ENCODE measurements at regions not wholly inside any gene's neighbourhood (a gene's known extent, or its start where the extent isn't known, plus 50 kb on each side); places are given as distances from the start of the nearest gene placed in this dataset.
"Not testable (repeated sequence)": the region's sequence is repeated elsewhere in the genome, so short reads cannot be mapped to it uniquely, and the experiment has no call there.

GRCh38 chr12:131395971-131396573, 314.8 kb upstream of the SFSWAP start:
- TF ChIP-seq CTCF (IDR thresholded peaks at IDR 0.05): no peak
- Histone ChIP-seq H3K27ac (ENCODE audit: low read depth in 1 of 2, low read length in 2 of 2) (no peak overlapping the region), H3K4me3 (ENCODE audit: low read length) (no peak overlapping the region), H3K27me3 (ENCODE audit: control insufficient read depth in 1 of 2, insufficient read depth in 2 of 2, low read length in 2 of 2) (no peaks in the 10 kb centered on the region), H3K36me3 (ENCODE audit: insufficient read depth, low read length) (no peaks in the 10 kb centered on the region), H3K9me3 (ENCODE audit: control insufficient read depth in 1 of 2, insufficient read depth in 1 of 2, low read length in 2 of 2) (peaks cover 18 to 20% of the 10 kb centered on the region in 2 experiments), H3K4me1 (ENCODE audit: insufficient read depth, low read length) (no peaks in the 10 kb centered on the region)
- Mint-ChIP-seq H3K9me3 (peaks cover 12% of the 10 kb centered on the region), H3K4me1 (ENCODE audit: low read depth) (no peaks in the 10 kb centered on the region), H3K27me3 (no peaks in the 10 kb centered on the region), H3K36me3 (ENCODE audit: low read depth) (peaks cover 4% of the 10 kb centered on the region), H3K4me3 (no peak overlapping the region), H3K27ac (no peak overlapping the region)
- CTCF ChIA-PET: no interaction called here
- no peak for ATAC-seq (ENCODE audit: poor library complexity)
- POLR2A ChIA-PET: no interaction called here
- DNase-seq: no peak
- intact Hi-C loops (cut with DNase I, micrococcal nuclease): no loop called here

- Histone ChIP-seq H3K36me3 (ENCODE audit: insufficient read depth, low read length) (no peaks in the 10 kb centered on the region), H3K27ac (ENCODE audit: low read depth in 1 of 2, low read length in 2 of 2) (no peak overlapping the region), H3K4me3 (ENCODE audit: low read length) (no peak overlapping the region), H3K9me3 (ENCODE audit: control insufficient read depth in 1 of 2, insufficient read depth in 1 of 2, low read length in 2 of 2) (peaks cover 18 to 20% of the 10 kb centered on the region in 2 experiments), H3K27me3 (ENCODE audit: control insufficient read depth in 1 of 2, insufficient read depth in 2 of 2, low read length in 2 of 2) (no peaks in the 10 kb centered on the region), H3K4me1 (ENCODE audit: insufficient read depth, low read length) (no peaks in the 10 kb centered on the region)
- Mint-ChIP-seq H3K4me3 (no peak overlapping the region), H3K27ac (no peak overlapping the region), H3K9me3 (peaks cover 12% of the 10 kb centered on the region), H3K36me3 (ENCODE audit: low read depth) (peaks cover 4% of the 10 kb centered on the region), H3K27me3 (no peaks in the 10 kb centered on the region), H3K4me1 (ENCODE audit: low read depth) (no peaks in the 10 kb centered on the region)
- ChIA-PET CTCF (no interaction called here), POLR2A (no interaction called here)
- intact Hi-C loops (cut with DNase I, micrococcal nuclease): no loop called here
- no peak for TF ChIP-seq CTCF (IDR thresholded peaks at IDR 0.05)
- DNase-seq (no peak), ATAC-seq (ENCODE audit: poor library complexity) (no peak)
These were observed 313.3 kb upstream of the SFSWAP start for GRCh38 chr12:131397493-131398181.

DNA sequence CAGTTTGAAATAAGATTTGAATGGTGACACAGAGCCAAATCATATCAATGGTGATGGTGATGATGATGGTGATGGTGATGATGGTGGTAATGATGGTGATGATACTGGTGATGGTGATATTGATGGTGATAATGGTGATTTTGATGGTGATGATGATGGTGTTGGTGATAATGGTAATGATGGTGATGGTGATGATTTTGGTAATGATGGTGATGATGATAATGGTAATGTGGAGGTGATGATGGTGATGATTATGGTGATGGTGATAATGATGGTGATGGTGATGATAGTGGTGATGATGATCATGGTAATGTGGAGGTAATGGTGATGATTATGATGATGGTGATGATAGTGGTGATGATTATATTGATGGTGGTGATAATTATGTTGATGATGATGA, 311.9 kb upstream of the SFSWAP start:
- peaks cover 4% of the 10 kb centered on the region for H3K27me3 Mint-ChIP-seq
- no peak for TF ChIP-seq CTCF (IDR thresholded peaks at IDR 0.05)
- H3K27ac Mint-ChIP-seq: no peak overlapping the region
- DNase-seq: no peak
- Histone ChIP-seq H3K27ac (ENCODE audit: low read depth in 1 of 2, low read length in 2 of 2) (no peak overlapping the region), H3K36me3 (ENCODE audit: insufficient read depth, low read length) (no peaks in the 10 kb centered on the region), H3K27me3 (ENCODE audit: control insufficient read depth in 1 of 2, insufficient read depth in 2 of 2, low read length in 2 of 2) (no peaks in the 10 kb centered on the region), H3K4me3 (ENCODE audit: low read length) (no peak overlapping the region), H3K9me3 (ENCODE audit: control insufficient read depth in 1 of 2, insufficient read depth in 1 of 2, low read length in 2 of 2) (peaks cover 18 to 20% of the 10 kb centered on the region in 2 experiments), H3K4me1 (ENCODE audit: insufficient read depth, low read length) (no peaks in the 10 kb centered on the region)
- CTCF ChIA-PET: no interaction called here
- POLR2A ChIA-PET: no interaction called here
- H3K4me1 Mint-ChIP-seq (ENCODE audit: low read depth): no peaks in the 10 kb centered on the region
- peaks cover 12% of the 10 kb centered on the region for H3K9me3 Mint-ChIP-seq
- peaks cover 4% of the 10 kb centered on the region for H3K36me3 Mint-ChIP-seq (ENCODE audit: low read depth)
- H3K4me3 Mint-ChIP-seq: no peak overlapping the region
- intact Hi-C loops (cut with DNase I, micrococcal nuclease): no loop called here
- no peak for ATAC-seq (ENCODE audit: poor library complexity)

DNA sequence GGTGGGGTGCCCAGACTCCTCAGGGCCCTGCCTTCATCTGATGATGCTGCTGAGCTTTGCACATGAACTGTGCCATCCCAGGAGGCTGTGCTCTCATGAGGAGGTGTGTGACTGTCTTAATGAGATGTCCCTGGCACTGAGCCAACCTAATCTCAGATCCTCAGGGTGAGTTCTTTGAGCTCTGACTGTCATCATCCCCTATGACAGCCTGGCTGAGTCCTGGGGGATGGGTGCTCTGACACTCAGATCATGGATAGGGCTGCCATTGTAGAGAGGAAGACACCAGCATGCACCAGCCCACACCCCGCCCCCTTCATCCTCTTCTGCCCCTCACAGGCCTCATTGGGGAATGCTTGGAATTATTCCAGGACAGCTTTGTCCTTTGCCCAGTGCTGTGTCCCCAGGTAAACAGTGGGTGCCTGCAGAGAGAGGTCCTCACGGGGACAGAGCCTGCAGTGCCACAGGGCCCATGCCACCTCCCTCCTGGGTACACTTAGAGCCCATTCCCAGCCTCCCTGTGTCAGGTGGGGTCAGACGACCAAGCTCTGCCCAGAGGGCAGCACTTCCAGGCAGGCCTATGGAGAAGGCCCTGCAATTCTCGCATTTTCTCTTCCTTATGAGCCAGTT, 310.1 kb upstream of the SFSWAP start:
- H3K4me3 Mint-ChIP-seq; intact Hi-C loops (cut with DNase I, micrococcal nuclease); H3K36me3 ChIP-seq (ENCODE audit: insufficient read depth, low read length); H3K36me3 Mint-ChIP-seq (ENCODE audit: low read depth); H3K27me3 ChIP-seq (ENCODE audit: control insufficient read depth in 1 of 2, insufficient read depth in 2 of 2, low read length in 2 of 2); H3K4me1 ChIP-seq (ENCODE audit: insufficient read depth, low read length); ATAC-seq (ENCODE audit: poor library complexity); H3K27ac ChIP-seq (ENCODE audit: low read depth in 1 of 2, low read length in 2 of 2); H3K4me1 Mint-ChIP-seq (ENCODE audit: low read depth); CTCF ChIA-PET; DNase-seq; H3K27ac Mint-ChIP-seq; POLR2A ChIA-PET; H3K27me3 Mint-ChIP-seq; H3K4me3 ChIP-seq (ENCODE audit: low read length): not testable (repeated sequence)
- peaks cover 12% of the 10 kb centered on the region for H3K9me3 Mint-ChIP-seq
- peaks cover 13 to 20% of the 10 kb centered on the region in 2 experiments for H3K9me3 ChIP-seq (ENCODE audit: control insufficient read depth in 1 of 2, insufficient read depth in 1 of 2, low read length in 2 of 2)

DNA sequence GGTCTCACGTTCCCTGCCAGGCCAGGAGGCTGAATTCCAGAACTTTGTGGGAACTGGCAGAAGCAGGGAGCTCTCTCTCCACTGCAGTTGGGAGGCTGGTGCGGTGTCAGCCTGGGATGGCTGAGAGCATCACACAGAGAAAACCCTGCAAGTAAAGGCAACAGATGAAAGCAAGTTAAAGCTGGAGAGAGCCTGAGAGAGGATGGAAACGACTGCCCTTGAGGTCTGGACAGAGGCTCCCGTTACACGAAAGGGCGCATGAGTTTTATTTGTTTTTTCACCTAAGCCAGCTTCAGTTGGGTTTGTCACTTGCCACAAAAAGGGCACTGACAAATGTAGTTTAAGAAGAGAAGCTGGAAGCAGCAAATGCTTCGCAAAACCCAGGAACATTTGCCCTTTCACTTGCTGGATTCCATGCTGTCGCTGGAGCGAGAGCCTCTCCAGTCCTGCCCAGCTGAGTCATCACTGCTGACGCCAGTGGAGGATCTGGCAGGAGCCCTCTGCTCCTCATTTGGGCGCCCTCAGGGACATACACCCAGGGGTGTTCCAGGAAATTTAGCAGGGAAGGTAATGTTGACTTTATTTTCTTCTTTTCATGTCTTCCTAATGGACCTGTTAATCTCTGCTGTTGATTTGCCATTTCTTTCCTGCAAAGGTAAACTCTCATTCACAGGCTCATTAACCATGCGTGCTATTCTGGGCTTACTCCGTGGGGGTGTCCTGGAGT, 308.8 kb upstream of the SFSWAP start:
- CTCF ChIA-PET, H3K27ac Mint-ChIP-seq, H3K27me3 Mint-ChIP-seq: not testable (repeated sequence)

More for the DNA sequence above, 308.8 kb upstream of the SFSWAP start:
- DNase-seq; H3K36me3 Mint-ChIP-seq (ENCODE audit: low read depth); H3K27me3 ChIP-seq (ENCODE audit: control insufficient read depth in 1 of 2, insufficient read depth in 2 of 2, low read length in 2 of 2); H3K4me1 ChIP-seq (ENCODE audit: insufficient read depth, low read length); H3K4me3 Mint-ChIP-seq; H3K9me3 Mint-ChIP-seq; H3K4me1 Mint-ChIP-seq (ENCODE audit: low read depth); ATAC-seq (ENCODE audit: poor library complexity); H3K27ac ChIP-seq (ENCODE audit: low read depth in 1 of 2, low read length in 2 of 2); H3K4me3 ChIP-seq (ENCODE audit: low read length); intact Hi-C loops (cut with DNase I, micrococcal nuclease); POLR2A ChIA-PET; H3K36me3 ChIP-seq (ENCODE audit: insufficient read depth, low read length): not testable (repeated sequence)
- peaks cover 9 to 18% of the 10 kb centered on the region in 2 experiments for H3K9me3 ChIP-seq (ENCODE audit: control insufficient read depth in 1 of 2, insufficient read depth in 1 of 2, low read length in 2 of 2)
